HuH-7 (cell line): ENCODE measurements at regions not wholly inside any gene's neighbourhood (a gene's known extent, or its start where the extent isn't known, plus 50 kb on each side); places are given as distances from the start of the nearest gene placed in this dataset.
"Not testable (repeated sequence)": the region's sequence is repeated elsewhere in the genome, so short reads cannot be mapped to it uniquely, and the experiment has no call there.

Experiments used
- DNase-seq: peaks from one replicate; pipeline ENCODE4 v3.0.0; 2011; ENCODE audit warnings: low spot score

DNA sequence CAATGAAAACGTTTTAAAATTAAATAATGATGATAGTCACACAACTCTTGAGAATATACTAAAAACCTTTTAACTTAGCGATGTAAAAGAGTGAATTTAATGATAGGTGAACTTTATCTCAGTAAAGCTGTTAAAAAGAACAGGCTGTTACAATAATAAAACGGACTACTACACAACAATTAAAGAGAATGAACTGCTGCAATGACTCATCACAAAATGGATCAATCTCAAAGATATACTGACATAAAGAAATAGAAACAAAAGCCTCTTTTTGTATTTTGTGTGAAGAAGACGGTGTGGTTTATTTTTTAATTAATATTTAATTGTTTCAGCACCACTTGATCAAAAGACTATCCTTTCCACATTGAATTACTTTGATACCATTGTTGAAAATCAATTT is 352.4 kb upstream of the GJE1 start:
- DNase-seq = no peak

- DNase-seq = no peak
Observed at GRCh38 chr6:141764388-141764787, 368.3 kb upstream of the GJE1 start.

GRCh38 chr6:141758430-141758829 is 374.3 kb upstream of the GJE1 start:
- no peak for DNase-seq

DNA sequence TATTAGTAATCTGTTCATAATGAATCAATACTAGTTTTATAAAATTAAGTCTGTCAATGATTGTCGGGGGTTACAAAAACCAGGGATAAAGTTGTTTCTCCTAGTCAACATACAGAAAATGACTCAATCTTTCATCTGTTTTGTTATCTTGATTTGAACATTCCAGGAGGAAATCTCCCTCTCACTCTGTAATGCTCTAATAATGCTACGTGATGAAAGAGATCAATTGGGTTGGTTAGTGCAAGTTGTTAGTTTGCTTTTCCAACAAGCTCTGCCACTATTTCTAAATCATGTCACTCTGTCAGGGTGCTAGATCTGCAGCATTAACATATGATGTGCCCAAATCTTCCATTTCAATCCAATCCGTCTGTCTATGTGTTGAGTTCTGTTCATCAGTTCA is 379.5 kb upstream of the GJE1 start:
- no peak for DNase-seq

DNA sequence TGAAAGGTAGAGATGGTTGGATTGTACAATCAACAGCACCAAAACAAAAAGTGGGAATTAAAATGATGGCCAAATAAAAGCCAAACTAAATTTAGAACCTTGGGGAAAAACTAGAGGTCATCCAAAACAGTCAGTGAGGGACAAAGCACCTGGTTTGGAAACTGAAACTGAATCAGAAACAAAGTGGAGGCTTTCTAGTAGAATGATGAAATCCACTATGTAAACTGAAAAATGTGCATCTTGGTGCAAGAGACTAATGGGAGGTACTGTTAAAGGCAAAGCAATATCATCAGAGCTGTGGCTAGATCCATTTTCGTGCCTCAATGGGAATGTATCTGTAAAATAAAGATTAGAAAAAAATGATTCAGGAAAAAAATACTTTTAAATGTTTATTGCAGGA is 380.0 kb upstream of the GJE1 start:
- peak; percentile 30 for DNase-seq

GRCh38 chr6:141746324-141746723 is 386.4 kb upstream of the GJE1 start:
- not testable (repeated sequence) for DNase-seq

GRCh38 chr6:141744971-141745370 is 387.8 kb upstream of the GJE1 start:
- DNase-seq = no peak

DNA sequence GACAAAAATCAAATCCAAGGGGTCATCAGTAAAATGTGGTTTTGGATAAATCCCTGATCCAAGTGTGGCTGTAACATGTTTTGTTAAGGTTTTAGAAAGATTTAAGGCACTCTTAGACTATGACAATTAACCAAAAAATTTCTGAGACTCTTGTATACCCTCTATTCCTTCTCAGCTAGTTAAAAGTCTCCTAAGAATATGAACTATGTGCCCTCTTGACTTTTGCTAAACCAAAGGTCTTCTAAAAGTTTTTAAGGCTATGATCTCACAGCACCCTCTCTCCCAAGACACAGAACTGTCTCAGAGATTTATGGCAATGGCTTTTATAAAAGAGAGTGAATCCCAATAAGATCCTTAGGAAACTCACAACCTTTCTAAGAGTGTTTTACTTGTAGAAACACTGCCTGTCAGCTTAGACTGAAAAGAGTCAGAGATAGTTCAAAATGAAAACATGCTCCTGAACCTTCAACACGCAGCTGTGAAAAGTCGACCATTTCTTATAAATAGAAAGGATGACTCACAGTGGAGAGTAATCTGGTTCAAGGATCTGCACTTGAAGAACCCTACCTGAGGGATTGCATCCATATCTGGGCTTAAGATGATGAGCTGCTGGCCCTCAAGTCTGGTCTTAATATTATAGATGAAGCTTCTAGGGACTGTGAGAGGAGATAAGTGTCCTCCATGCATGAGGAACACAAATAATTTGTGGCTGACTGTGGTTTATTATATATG is 388.4 kb upstream of the GJE1 start:
- no peak for DNase-seq

DNA sequence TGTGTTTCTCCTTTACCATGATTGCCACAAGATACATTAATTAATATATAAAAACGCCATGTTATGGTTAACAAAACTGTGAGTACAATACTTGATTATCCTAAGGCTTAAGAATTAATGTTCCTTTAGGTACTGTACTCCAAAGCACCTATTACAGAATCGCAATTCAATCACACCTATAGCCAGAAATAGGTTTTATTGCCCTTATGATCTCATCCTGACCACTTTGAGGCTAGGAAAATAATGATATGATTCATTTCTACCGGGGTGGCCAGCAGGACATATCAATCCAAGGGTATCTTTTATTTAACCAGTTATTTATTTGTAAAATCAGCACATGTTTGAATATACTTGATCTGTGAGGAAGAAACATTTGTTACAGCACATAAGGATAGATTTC is 396.6 kb upstream of the GJE1 start:
- DNase-seq = no peak

DNA sequence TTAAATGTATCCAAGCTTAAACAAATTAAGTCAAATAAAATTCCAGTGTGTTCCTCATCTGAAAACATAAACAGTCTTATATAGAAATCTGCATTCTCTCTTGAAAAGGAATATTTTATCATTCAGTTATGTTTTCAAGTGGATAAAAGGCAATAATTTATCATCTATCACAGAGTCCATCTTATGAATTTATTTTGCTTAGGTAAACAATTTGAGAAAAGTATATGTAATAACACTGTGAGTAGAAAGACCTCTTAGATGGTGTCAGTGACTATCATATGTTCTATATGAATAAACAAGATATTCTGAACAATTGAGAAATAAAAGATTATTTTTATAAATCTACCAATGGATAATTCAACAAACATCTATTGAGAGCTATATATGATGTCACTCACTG is 397.6 kb upstream of the GJE1 start:
- DNase-seq = no peak

- DNase-seq = no peak
Observed at GRCh38 chr6:141734071-141734840, 398.5 kb upstream of the GJE1 start.

DNA sequence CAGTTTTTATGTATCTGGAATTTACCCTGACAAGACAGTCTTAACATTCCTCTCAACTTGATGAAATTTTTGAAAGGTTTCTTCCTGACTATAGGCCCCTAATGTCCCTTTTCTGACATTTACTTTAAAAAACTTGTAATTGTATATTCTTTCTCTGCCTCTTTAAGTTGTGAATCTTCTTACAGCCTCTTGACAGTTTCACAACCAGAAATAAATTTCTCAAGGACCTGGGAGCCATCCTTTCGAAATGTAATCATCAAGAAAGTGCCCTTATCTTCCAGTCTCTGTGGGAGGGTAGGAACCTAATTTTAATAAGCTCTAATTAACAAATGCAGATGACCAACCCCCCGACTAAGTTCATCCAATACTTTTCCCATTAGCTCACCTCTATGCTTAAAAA is 403.6 kb upstream of the GJE1 start:
- no peak for DNase-seq

DNA sequence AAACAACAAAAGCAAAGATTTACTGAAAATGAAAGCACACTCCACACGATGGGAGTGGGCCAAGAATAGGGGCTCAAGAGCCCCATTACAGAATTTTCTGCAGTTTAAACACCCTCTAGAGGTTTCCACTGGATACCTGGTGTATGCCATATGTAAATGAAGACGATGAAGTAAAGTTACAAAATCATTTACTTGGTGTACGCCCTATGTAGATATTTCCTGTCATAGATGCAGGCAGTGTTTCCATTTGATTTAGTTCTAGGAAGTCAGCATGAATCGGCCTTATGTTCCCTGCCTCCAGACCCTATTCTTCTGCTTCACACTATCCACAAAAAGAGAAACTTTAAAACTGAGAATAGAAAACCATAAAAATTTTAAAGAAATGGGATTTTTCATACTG is 404.4 kb upstream of the GJE1 start:
- DNase-seq = no peak

- DNase-seq = no peak
Observed at GRCh38 chr6:141726248-141726647, 406.5 kb upstream of the GJE1 start.

DNA sequence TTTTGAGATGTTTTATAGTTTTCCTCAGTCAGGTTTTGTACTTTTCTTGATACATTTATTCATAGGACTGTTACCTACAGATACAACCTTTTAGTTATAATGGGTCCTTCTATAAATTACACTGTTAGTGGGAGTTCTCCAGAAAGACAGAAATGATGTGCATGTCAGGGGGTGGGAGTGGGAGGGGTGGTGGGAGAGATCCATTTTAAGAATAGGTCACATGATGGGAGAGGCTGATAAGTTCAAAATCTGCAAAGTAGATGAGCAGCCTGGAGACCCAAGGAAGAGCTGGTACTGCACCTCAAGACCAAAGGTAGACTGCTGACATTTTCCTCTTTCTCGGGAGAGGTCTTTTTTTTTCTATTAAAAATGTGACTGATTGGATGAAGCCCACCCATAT is 408.0 kb upstream of the GJE1 start:
- no peak for DNase-seq

- DNase-seq = no peak
Observed at GRCh38 chr6:141719476-141719875, 413.2 kb upstream of the GJE1 start.

DNA sequence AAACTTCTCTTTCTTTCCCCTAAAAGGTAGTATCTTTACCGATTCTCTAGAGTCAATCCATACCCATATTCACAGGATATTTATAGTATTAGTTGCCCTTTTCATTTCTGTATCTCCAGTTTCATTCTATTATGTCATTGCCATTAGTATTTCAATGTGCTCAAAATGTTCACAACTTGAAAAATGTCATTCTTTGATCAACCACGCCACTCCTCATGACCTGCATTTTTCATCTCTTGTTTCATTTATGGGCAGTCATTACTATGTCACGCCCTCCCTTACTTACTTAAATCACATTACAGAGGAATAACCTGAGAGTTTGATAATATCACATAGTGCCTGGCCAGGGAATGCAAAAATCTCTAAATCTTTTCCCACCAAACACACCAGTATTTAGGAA is 427.3 kb upstream of the GJE1 start:
- DNase-seq = no peak

- DNase-seq = no peak
Observed at GRCh38 chr6:141704151-141704550, 428.6 kb upstream of the GJE1 start.

- no peak for DNase-seq
Observed at GRCh38 chr6:141701732-141702131, 431.0 kb upstream of the GJE1 start.

- no peak for DNase-seq
Observed at GRCh38 chr6:141700819-141701218, 431.9 kb upstream of the GJE1 start.

DNA sequence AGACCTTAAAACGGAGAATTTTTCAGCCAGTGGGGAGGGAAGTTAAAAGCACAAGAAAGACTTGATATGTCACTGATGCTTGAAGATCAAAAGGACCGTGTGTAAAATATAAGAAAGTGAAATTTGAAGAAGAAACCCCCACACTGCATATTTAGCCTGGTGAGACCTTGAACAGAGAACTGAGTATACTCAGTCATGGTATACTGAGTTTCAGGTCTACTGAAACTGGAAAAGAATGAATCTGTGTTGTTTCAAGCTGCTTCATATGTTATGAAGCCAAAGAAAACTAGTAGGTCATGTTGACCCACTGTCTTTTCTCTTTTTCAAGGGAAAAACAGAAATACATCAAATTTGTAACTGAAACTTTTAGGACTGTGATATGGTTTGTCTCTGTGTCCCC is 443.8 kb upstream of the GJE1 start:
- no peak for DNase-seq

GRCh38 chr6:141685416-141685815 is 447.3 kb upstream of the GJE1 start:
- DNase-seq = no peak

GRCh38 chr6:141682391-141682790 is 450.3 kb upstream of the GJE1 start:
- DNase-seq = no peak
